ENCODE measurements at regions not wholly inside any gene's neighbourhood (a gene's known extent, or its start where the extent isn't known, plus 50 kb on each side); places are given as distances from the start of the nearest gene placed in this dataset.

GRCh38 chr14:56501909-56502530 lies 77.6 kb upstream of the TMEM260 start:
- Histone ChIP-seq H4K91ac (ENCODE audit: insufficient read depth, low read depth, low read length) (no peak overlapping the region), H3K56ac (ENCODE audit: extremely low read depth, insufficient read depth, low read length) (no peak overlapping the region), H3K4me3 (ENCODE audit: insufficient read depth, low read depth, low read length) (no peak overlapping the region), H2BK15ac (ENCODE audit: low read depth, low read length) (no peak overlapping the region), H3K23ac (ENCODE audit: low read depth, low read length) (no peak overlapping the region), H2BK120ac (ENCODE audit: low read depth, low read length) (no peak overlapping the region), H2BK5ac (ENCODE audit: low read depth, low read length, poor library complexity, severe bottlenecking) (no peak overlapping the region), H4K8ac (ENCODE audit: low read depth in 2 of 2, low read length in 2 of 2) (no peak overlapping the region), H4K20me1 (ENCODE audit: insufficient read depth, low read length) (no peaks in the 10 kb centered on the region), H3K18ac (ENCODE audit: low read depth, low read length) (no peak overlapping the region), H2AK9ac (replicated peaks; ENCODE audit: low read depth, low read length, poor library complexity) (no peak overlapping the region), H2BK20ac (ENCODE audit: low read depth, low read length) (no peak overlapping the region), H3K4ac (ENCODE audit: low read depth, low read length) (no peak overlapping the region), H3K9ac (ENCODE audit: low read depth, low read length) (no peak overlapping the region), H3K4me2 (ENCODE audit: low read depth, low read length) (no peak overlapping the region), H3K14ac (replicated peaks; ENCODE audit: low read depth, low read length) (no peak overlapping the region), H2AFZ (replicated peaks; ENCODE audit: low read length, poor library complexity) (no peak overlapping the region), H3K4me1 (ENCODE audit: control insufficient read depth, insufficient read depth, low read length) (no peaks in the 10 kb centered on the region), H3K9me1 (ENCODE audit: insufficient read depth, low read length) (no peaks in the 10 kb centered on the region), H4K5ac (ENCODE audit: low read depth, low read length) (no peak overlapping the region), H3K36me3 (ENCODE audit: control insufficient read depth, insufficient read depth, low read length) (no peaks in the 10 kb centered on the region), H3K9me3 (ENCODE audit: control insufficient read depth, insufficient read depth, low read length) (no peaks in the 10 kb centered on the region), H3K27me3 (ENCODE audit: control insufficient read depth, insufficient read depth, low read length) (peaks cover 6% of the 10 kb centered on the region), H2AK5ac (ENCODE audit: low read depth, low read length) (no peak overlapping the region), H3K27ac (ENCODE audit: insufficient read depth, low read length) (no peak overlapping the region), H3K79me1 (ENCODE audit: low read depth in 1 of 2, low read length in 2 of 2) (no peaks in the 10 kb centered on the region)
- in situ Hi-C loops (cut with MboI; ENCODE audit: low sequenced_read_pairs) (no loop called here), intact Hi-C loops (cut with micrococcal nuclease) (no loop called here), dilution Hi-C loops (cut with HindIII; ENCODE audit: low sequenced_read_pairs, unreplicated experiment) (no loop called here)
- DNase-seq (no peak), ATAC-seq (ENCODE audit: low read depth) (no peak)
- TF ChIP-seq NFE2L2 (IDR thresholded peaks at IDR 0.05; ENCODE audit: low read depth, low read length) (no peak), MAFK (IDR thresholded peaks at IDR 0.05; ENCODE audit: low read depth, low read length) (no peak), ELK1 (IDR thresholded peaks at IDR 0.05; ENCODE audit: borderline replicate concordance, low read depth, low read length) (no peak), CHD1 (IDR thresholded peaks at IDR 0.05; ENCODE audit: low read depth, low read length) (no peak), MAZ (IDR thresholded peaks at IDR 0.05; ENCODE audit: borderline replicate concordance, low read depth, low read length) (no peak), BHLHE40 (IDR thresholded peaks at IDR 0.05; ENCODE audit: low read depth, low read length) (no peak), CTCF (conservative IDR thresholded peaks at IDR 0.05; ENCODE audit: low read depth, low read length) (no peak), RFX5 (IDR thresholded peaks at IDR 0.05; ENCODE audit: low read depth, low read length) (no peak), RCOR1 (IDR thresholded peaks at IDR 0.05; ENCODE audit: insufficient replicate concordance, low read length) (no peak), POLR2A (IDR thresholded peaks at IDR 0.05; ENCODE audit: low read depth, low read length) (no peak), MXI1 (IDR thresholded peaks at IDR 0.05; ENCODE audit: borderline replicate concordance, low read depth, low read length) (no peak), FOS (IDR thresholded peaks at IDR 0.05; ENCODE audit: low read depth, low read length) (no peak), USF2 (IDR thresholded peaks at IDR 0.05; ENCODE audit: low read depth, low read length) (no peak), CEBPB (IDR thresholded peaks at IDR 0.05; ENCODE audit: low read depth, low read length) (no peak)
- no CpG with 5 or more reads among the region's 5 CpGs for WGBS, 2 experiments (ENCODE audit: extremely low coverage in 2 of 2, insufficient read length in 1 of 2)
- BruUV-seq (replicated peaks): no TSS peak
- ChIA-PET CTCF (interaction anchor here (0.6 kb wide), 1 partner anchor 696 kb away, joined by 3 read pairs; no protein-coding TSS in a partner anchor), POLR2A (ENCODE audit: unreplicated experiment) (interaction anchor here (0.6 kb wide), 1 partner anchor 30 kb away, joined by 4 read pairs; no protein-coding TSS in a partner anchor)
